Activated naive CD8-positive, alpha-beta T cell treated with anti-CD3 and anti-CD28 coated beads, Interleukin-2, amount 10 ng/mL, durations not matched to agents 7 days and 5 days (primary cell): ENCODE measurements at regions not wholly inside any gene's neighbourhood (a gene's known extent, or its start where the extent isn't known, plus 50 kb on each side); places are given as distances from the start of the nearest gene placed in this dataset.

Experiments
- ATAC-seq: fragments of 150-1000 bp; cut with Tn5 transposase; one replicate; pipeline ENCODE4 v1.10.0; 2021; ENCODE audit warnings: low read depth, moderate library complexity
- POLR2A ChIA-PET: fragments of 350-600 bp; sonication (Branson Sonifier 250); formaldehyde crosslinking; loops from one replicate; lab custom pipeline; 2021; ENCODE audit warnings: antibody characterized with exemption; lab: Charles Lee
- DNase-seq: peaks from one replicate; pipeline ENCODE4 v3.0.0; 2021
- H3K27ac Mint-ChIP-seq: one replicate; pipeline ENCODE4 v1.8.0; 2022; ENCODE audit warnings: mild to moderate bottlenecking, mixed read lengths
- H3K27me3 Mint-ChIP-seq: one replicate; pipeline ENCODE4 v1.8.0; 2022; ENCODE audit warnings: mild to moderate bottlenecking, moderate library complexity, mixed read lengths
- H3K36me3 Mint-ChIP-seq: one replicate; pipeline ENCODE4 v1.8.0; 2021; ENCODE audit warnings: mild to moderate bottlenecking, mixed read lengths
- H3K4me1 Mint-ChIP-seq: one replicate; pipeline ENCODE4 v1.8.0; 2021; ENCODE audit warnings: mixed read lengths
- H3K4me3 Mint-ChIP-seq: one replicate; pipeline ENCODE4 v1.8.0; 2022; ENCODE audit warnings: mild to moderate bottlenecking, moderate library complexity, mixed read lengths
- H3K9me3 Mint-ChIP-seq: one replicate; pipeline ENCODE4 v1.8.0; 2021; ENCODE audit warnings: mixed read lengths

DNA sequence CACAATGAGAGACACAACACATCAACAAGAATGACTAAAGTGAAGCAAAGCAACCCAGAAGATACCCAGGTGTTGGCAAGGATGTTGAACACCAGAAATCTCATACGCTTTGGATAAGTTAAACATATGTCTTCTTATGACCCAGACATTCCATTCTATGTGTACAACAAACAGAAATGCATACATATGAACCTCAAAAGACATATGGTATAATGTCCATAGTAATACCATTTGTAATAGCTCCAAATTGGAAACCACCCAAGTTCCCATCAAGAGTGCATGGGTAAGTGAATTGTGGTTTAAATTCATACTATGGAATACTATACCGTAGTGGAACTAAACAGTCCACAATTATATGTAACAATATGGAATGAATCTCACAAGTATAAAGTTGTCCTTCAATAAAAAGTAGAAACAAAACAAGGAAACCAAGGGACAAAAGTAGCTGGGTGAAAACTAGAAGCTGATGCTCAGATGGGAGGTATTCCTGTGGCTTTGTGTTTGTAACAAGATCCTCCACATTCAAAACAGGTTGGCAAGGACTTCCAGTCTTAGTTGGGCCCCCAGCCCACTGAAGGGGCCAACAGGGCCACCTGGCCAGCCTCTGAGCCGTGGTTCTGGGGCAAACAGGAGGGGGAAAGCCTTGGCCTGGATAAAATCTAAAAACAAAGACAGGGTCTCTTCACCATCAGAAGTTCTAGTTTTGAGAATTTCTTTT is 171.8 kb upstream of the PITX1 start:
- no peak for ATAC-seq
- H3K4me3 Mint-ChIP-seq, result no peak overlapping the region
- POLR2A ChIA-PET, result no interaction called here
- H3K27me3 Mint-ChIP-seq, result peaks cover 35% of the 10 kb centered on the region
- peaks cover 8% of the 10 kb centered on the region for H3K9me3 Mint-ChIP-seq
- no peak overlapping the region for H3K27ac Mint-ChIP-seq
- peaks cover 1% of the 10 kb centered on the region for H3K36me3 Mint-ChIP-seq
- H3K4me1 Mint-ChIP-seq, result peaks cover 3% of the 10 kb centered on the region
- no peak for DNase-seq

DNA sequence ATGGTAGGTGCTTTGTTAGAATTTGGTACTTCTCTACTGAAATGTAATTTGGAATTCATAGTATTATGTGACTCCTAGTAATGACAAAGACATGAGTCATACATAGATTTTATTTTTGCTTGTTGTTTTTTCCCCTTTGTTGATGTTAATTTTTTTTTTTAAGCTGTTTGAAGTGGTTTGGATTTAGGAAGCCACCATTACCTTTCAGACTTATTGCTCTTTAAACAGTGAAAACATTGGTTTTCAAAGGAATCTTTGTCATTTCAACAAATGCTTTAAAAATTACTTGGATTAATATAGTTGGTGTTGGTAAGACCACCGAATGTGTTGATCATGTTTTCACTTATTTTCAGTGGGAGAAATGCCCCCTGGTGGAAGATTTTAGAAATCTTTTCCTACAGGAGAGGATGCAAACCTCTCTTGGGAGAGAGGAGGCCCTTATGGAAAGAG is 170.1 kb upstream of the PITX1 start:
- no peak for ATAC-seq
- H3K4me3 Mint-ChIP-seq, result no peak overlapping the region
- no peak overlapping the region for H3K27ac Mint-ChIP-seq
- H3K4me1 Mint-ChIP-seq, result peaks cover 3% of the 10 kb centered on the region
- H3K27me3 Mint-ChIP-seq, result peaks cover 51% of the 10 kb centered on the region
- peaks cover 8% of the 10 kb centered on the region for H3K9me3 Mint-ChIP-seq
- H3K36me3 Mint-ChIP-seq, result peaks cover 1% of the 10 kb centered on the region
- no peak for DNase-seq
- POLR2A ChIA-PET, result interaction anchor here (0.7 kb wide), 1 partner anchor 21 kb away, joined by 3 read pairs; no protein-coding TSS in a partner anchor

DNA sequence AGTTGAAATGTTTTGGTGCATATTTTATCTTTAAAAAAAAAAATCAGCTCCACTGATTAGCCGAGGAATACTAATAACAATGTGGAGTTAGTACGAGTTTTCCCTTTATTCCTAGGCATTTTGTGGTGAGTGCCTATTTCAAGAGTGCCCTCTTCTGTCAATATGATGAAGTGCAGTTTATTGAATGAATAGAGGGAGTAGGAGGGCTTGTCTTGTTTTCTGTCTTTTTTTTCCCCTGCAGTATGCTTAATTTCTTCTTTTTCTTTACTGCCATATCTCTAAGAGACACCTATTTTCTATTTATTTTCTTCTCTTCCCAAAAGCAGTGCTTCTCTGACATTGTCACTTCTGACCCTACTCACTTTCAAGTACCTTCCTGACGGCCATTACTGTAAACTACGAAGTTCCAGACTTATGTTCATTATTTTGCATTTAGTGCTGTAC is 169.6 kb upstream of the PITX1 start:
- peaks cover 3% of the 10 kb centered on the region for H3K4me1 Mint-ChIP-seq
- H3K27me3 Mint-ChIP-seq, result peaks cover 55% of the 10 kb centered on the region
- no peak overlapping the region for H3K27ac Mint-ChIP-seq
- H3K36me3 Mint-ChIP-seq, result peaks cover 1% of the 10 kb centered on the region
- no peak overlapping the region for H3K4me3 Mint-ChIP-seq
- ATAC-seq (no peak), DNase-seq (no peak)
- POLR2A ChIA-PET, result interaction anchor here (0.7 kb wide), 1 partner anchor 21 kb away, joined by 3 read pairs; no protein-coding TSS in a partner anchor
- peaks cover 8% of the 10 kb centered on the region for H3K9me3 Mint-ChIP-seq

DNA sequence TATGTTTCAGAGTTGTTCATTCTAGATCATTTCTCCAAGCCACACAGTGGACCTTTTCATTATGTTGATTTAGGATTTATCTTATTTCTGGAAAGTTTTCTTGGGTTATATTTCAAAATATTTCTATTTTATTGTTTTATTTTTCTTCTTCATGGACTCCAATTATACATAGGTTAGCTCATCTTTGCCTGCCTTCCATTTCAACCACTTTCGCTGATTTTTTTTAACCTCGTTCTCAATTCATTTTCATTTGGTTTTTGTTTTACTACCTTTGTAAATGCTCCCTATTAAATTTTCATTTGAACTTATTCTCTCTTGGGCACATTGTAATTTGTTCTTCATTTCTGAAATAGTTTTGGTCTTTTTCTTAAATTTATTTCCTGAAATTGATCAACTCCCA is 169.0 kb upstream of the PITX1 start:
- Mint-ChIP-seq H3K27me3 (peaks cover 61% of the 10 kb centered on the region), H3K27ac (no peak overlapping the region), H3K4me1 (peaks cover 3% of the 10 kb centered on the region), H3K36me3 (peaks cover 1% of the 10 kb centered on the region), H3K4me3 (no peak overlapping the region), H3K9me3 (peaks cover 8% of the 10 kb centered on the region)
- POLR2A ChIA-PET, result no interaction called here
- DNase-seq (no peak), ATAC-seq (no peak)

DNA sequence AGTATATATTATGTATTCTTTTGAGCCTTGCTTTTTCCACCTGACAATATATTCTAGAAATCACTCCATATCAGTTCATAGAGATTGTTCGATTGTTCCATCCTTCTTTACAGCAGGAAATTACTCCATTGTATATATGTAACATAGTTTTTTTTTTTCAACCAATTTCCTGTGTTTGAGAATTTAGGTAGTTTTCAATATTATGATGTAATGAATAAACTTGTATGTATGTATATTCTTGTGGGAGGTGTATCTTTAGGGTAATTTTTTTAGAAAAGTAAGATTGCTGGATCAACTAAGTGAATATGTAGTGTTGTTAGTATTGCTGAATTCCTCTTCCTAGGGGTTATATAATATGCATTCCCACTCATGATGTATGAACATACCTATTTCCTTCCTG is 165.9 kb upstream of the PITX1 start:
- no peak for DNase-seq
- Mint-ChIP-seq H3K27ac (no peak overlapping the region), H3K4me3 (no peak overlapping the region), H3K27me3 (peaks cover 70% of the 10 kb centered on the region), H3K36me3 (peaks cover 1% of the 10 kb centered on the region), H3K4me1 (peaks cover 3% of the 10 kb centered on the region), H3K9me3 (peaks cover 10% of the 10 kb centered on the region)
- ATAC-seq, result no peak
- POLR2A ChIA-PET, result no interaction called here

DNA sequence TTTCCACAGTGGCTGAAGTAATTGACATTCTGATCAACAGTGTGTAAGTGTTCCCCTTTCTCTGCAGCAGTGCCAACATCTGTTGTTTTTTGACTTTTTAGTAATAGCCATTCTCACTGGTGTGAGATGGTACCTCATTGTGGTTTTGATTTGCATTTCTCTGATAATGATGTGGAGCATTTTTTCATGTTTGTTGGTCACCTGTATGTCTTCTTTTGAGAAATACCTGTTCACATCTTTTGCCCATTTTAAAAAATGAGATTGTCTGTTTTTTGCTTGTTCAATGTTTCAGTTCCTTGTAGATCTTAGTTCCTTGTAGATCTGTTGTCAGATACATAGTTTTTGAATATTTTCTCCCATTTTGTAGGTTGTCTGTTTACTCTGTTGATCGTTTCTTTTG is 162.5 kb upstream of the PITX1 start:
- Mint-ChIP-seq H3K4me3 (no peak overlapping the region), H3K36me3 (no peaks in the 10 kb centered on the region), H3K27me3 (peaks cover 62% of the 10 kb centered on the region), H3K4me1 (no peaks in the 10 kb centered on the region), H3K27ac (no peak overlapping the region), H3K9me3 (peaks cover 2% of the 10 kb centered on the region)
- POLR2A ChIA-PET, result no interaction called here
- DNase-seq, result no peak
- no peak for ATAC-seq

DNA sequence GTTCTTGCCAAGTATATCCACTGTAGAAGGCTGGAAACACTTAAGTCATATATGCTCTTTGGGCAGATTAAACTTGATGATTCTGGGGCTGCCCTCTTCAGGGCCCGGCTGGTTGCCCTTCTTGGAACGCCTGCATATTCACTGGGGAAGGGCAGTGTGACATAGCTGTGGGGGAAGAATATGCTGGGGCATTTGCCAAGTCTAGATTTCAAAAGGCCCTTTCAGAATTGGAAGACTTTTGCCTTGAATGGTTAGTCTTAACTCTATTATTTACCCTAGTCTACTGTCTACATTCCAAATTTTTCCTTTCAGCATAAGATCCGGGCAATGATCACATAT is 161.2 kb upstream of the PITX1 start:
- ATAC-seq (no peak), DNase-seq (no peak)
- H3K27ac Mint-ChIP-seq, result no peak overlapping the region
- peaks cover 61% of the 10 kb centered on the region for H3K27me3 Mint-ChIP-seq
- H3K4me1 Mint-ChIP-seq, result peaks cover 5% of the 10 kb centered on the region
- H3K9me3 Mint-ChIP-seq, result peaks cover 2% of the 10 kb centered on the region
- H3K36me3 Mint-ChIP-seq, result no peaks in the 10 kb centered on the region
- POLR2A ChIA-PET, result no interaction called here
- no peak overlapping the region for H3K4me3 Mint-ChIP-seq

DNA sequence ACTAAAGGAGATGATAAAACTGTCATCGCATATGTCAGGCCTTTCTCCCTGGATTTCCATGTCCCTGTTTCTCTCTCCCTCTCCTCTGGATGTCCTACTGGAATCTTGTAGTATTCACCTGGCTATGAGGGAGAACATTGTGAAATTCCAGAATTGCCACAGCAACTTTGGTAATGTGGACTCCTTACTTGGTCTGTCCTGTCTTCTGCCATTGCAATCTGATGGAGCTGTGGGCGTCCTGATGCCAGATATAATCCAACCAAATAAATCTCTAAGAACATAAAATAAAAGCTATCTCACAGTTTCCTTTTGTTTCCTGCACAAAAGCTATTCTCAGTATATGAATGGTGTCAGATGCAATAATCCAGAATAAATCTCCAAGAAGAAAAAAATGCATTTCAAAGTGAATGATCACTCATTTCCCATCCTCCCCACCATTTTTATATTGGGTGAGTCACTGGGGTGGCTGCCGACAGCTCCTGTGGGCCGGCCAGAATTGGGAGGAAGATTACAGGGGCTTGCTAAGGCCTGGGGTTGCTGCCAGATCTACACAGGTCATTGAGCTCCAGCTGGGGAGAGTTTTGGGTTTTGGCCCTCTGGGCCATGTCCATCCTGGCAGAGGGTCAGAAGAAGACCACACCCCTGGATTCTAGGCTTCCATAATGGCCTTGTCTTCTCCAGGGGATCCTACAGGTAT is 160.7 kb upstream of the PITX1 start:
- ATAC-seq, result no peak
- H3K27me3 Mint-ChIP-seq, result peaks cover 61% of the 10 kb centered on the region

DNA sequence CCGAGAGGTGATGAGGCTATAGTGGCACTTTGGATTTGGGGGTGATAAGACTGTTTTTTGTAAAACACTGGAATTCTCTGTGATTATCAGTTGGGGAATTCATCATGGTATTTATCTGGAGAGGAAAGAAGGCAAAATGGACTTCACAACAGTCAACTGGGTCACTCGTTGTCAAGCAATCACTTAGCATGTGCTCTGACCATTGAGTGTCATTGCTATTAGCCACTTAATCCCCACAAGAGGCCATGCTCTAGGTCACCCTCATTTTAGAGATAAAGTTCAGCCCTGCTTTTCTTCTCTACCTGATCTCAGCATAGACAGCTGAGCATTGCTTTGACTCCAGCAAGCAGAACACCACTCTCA is 160.1 kb upstream of the PITX1 start:
- Mint-ChIP-seq H3K27me3 (peaks cover 60% of the 10 kb centered on the region), H3K4me1 (peaks cover 5% of the 10 kb centered on the region), H3K36me3 (no peaks in the 10 kb centered on the region), H3K9me3 (peaks cover 2% of the 10 kb centered on the region), H3K4me3 (no peak overlapping the region), H3K27ac (no peak overlapping the region)
- no peak for ATAC-seq
- POLR2A ChIA-PET, result no interaction called here
- DNase-seq, result no peak

More for the DNA sequence above, 160.7 kb upstream of the PITX1 start:
- no peak overlapping the region for H3K4me3 Mint-ChIP-seq
- H3K27ac Mint-ChIP-seq, result no peak overlapping the region
- peaks cover 2% of the 10 kb centered on the region for H3K9me3 Mint-ChIP-seq
- no peak for DNase-seq
- no peaks in the 10 kb centered on the region for H3K36me3 Mint-ChIP-seq
- POLR2A ChIA-PET, result no interaction called here
- H3K4me1 Mint-ChIP-seq, result peaks cover 5% of the 10 kb centered on the region

DNA sequence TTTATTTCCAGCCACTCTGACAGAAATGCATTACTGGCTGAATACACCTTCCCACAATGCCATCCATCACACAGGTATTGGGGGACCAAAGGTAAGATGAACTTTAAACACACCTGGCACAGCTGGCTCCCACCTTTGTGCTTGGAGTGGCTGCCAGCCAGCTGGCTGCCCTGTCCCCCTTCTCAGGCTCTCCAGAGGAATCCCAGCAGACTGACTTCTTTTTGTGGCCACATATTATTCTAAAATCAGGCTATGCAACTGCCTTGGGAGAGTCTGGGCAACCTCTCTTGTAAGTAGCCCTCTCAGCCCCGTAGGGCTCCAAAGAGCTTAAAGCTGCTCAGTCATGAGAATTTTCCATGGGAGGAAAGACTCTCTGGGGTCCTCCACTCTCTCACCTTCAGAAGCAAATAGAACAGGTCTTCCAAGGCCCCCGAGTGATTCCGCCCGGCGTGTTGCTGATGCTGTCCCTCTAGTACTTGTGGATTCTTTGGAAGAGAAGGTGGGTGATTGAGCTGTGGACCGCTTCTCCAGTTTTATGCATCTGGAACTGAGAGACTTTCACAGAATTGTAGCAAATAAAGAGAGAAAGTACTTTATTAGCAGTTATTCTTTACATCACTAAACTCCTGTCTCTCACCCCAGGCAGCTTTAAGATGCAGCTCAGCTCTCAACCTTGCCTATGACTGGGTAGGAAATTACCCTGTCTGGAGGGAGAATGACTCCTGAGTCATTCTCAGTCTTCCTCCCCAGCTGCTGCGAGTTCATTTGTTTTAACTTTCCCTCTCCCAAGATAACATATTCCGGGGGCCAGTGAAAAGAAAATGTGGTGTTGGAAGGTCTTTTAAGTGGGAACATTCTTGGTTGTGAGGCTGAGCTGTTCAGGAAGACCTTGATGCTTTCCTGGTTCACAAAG is 159.4 kb upstream of the PITX1 start:
- POLR2A ChIA-PET, result no interaction called here
- no peak overlapping the region for H3K4me3 Mint-ChIP-seq
- peaks cover 60% of the 10 kb centered on the region for H3K27me3 Mint-ChIP-seq
- no peaks in the 10 kb centered on the region for H3K36me3 Mint-ChIP-seq
- ATAC-seq (no peak), DNase-seq (no peak)
- peaks cover 2% of the 10 kb centered on the region for H3K9me3 Mint-ChIP-seq
- no peak overlapping the region for H3K27ac Mint-ChIP-seq
- H3K4me1 Mint-ChIP-seq, result peaks cover 5% of the 10 kb centered on the region

DNA sequence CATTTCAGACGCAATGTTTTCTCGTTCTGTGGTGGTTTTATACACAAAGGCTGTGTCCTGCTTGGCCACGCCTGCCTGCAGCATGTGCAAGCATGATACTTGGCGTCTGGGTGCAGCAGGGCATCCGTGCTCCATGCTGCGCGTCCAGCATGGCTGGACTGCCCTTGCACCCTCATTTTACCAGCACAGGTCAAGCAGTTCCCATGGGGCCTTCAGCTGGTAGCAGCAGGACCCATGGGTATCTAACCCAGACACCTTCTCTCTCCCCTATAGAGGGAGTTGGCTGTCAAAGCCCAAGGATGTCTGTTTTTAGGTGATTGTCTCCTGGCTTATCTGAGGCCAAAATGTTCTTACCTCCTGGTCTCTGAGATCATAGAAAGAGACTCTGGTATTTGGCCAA is 158.3 kb upstream of the PITX1 start:
- DNase-seq, result no peak

DNA sequence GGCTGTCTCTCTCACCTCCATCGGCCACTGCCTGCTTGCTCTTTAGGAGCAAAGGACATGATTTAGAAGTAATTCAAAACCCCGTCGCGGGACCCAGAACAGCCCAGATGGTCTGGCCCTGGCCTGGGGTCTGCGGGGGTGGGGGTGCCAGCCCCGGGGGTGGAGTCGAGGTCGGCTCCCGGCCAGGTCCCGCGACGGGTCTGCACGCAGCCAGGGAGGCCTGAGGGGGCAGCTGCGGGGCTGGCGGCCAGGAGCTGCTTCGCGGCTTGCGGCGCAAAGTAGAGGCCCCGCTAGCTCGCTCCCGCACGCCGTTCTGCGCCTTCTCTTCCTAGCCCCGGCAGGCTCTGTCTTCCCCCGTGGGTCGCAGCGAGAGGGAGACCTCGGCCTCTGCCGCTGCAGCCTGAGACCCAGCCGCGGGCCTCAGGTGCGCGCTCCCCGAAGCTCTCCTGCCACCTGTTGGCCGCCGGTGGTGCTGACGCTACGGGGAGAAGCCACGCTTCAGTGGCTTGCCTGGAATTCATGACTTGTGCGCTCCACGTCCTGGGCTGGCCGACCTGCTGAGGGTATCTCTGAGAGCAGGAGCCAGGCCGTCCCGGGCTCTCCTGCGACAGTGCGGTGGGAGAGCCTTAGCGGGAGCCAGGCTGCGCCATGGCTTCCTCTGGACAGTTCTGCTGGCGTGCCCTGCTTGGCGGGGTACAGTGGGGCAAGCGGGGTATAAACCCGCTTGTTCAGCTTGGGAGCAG is 157.2 kb upstream of the PITX1 start:
- Mint-ChIP-seq H3K4me1 (peaks cover 5% of the 10 kb centered on the region), H3K9me3 (no peaks in the 10 kb centered on the region), H3K36me3 (no peaks in the 10 kb centered on the region), H3K4me3 (peak overlapping the region; percentile 79), H3K27ac (no peak overlapping the region), H3K27me3 (peaks cover 52% of the 10 kb centered on the region)
- DNase-seq, result peak; percentile 84
- peak; percentile 97 for ATAC-seq
- POLR2A ChIA-PET, result interaction anchor here (0.7 kb wide), 1 partner anchor 453 kb away, joined by 3 read pairs; the partner anchor contains the start of gene CAMLG

More for the DNA sequence above, 158.3 kb upstream of the PITX1 start:
- Mint-ChIP-seq H3K27ac (no peak overlapping the region), H3K27me3 (peaks cover 57% of the 10 kb centered on the region), H3K36me3 (no peaks in the 10 kb centered on the region), H3K9me3 (peaks cover 2% of the 10 kb centered on the region), H3K4me1 (peaks cover 5% of the 10 kb centered on the region), H3K4me3 (no peak overlapping the region)
- ATAC-seq, result no peak
- POLR2A ChIA-PET, result no interaction called here
